Tibial nerve (tissue), 4 donors: ENCODE measurements at regions not wholly inside any gene's neighbourhood (a gene's known extent, or its start where the extent isn't known, plus 50 kb on each side); places are given as distances from the start of the nearest gene placed in this dataset.

Experiments
- CTCF ChIP-seq, 5 experiments: fragments of 200-600 bp in 3 of 5; fragments of 450-650 bp in 2 of 5; sonication (generic) in 3 of 5; IDR thresholded peaks; one replicate each; pipeline ENCODE4 v1.5.1; 2016 to 2019; ENCODE audit warnings: antibody characterized with exemption in 5 of 5, mild to moderate bottlenecking in 3 of 5, moderate library complexity in 2 of 5
- EP300 ChIP-seq, 2 donors: sonication (generic); formaldehyde crosslinking; IDR thresholded peaks; one replicate each; pipeline ENCODE4 v1.6.1; 2017; ENCODE audit warnings: antibody characterized with exemption in 2 of 2, mild to moderate bottlenecking in 1 of 2

DNA sequence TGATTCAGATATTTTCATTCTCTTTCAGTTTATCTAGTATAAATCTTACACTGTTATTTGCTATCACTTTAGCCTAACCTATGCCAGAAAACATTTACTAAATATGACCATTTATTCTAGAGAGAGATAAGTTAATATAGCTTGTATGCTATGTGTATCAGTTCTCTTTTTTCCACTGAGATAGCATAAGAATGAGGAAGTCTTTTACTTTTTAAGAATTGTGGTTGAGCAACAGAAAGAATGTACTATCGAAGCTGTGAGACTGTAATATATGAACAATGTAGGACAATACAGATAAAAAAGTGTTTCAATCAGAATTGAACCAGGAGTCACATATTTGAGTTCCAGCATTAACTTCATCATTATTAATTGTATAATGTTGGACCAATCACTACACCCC is 479.9 kb upstream of the PLXNA2 start:
- TF ChIP-seq CTCF (IDR thresholded peaks at IDR 0.05) (no peak), EP300 (IDR thresholded peaks at IDR 0.05) (no peak)
